Muscle of back (tissue), 3 donors: ENCODE measurements at regions not wholly inside any gene's neighbourhood (a gene's known extent, or its start where the extent isn't known, plus 50 kb on each side); places are given as distances from the start of the nearest gene placed in this dataset.

Experiments used
- DNase-seq, 3 donors: peaks; one replicate each; pipeline versions ENCODE4 v3.0.0 to v3.0.0-alpha.2; 2013

DNA sequence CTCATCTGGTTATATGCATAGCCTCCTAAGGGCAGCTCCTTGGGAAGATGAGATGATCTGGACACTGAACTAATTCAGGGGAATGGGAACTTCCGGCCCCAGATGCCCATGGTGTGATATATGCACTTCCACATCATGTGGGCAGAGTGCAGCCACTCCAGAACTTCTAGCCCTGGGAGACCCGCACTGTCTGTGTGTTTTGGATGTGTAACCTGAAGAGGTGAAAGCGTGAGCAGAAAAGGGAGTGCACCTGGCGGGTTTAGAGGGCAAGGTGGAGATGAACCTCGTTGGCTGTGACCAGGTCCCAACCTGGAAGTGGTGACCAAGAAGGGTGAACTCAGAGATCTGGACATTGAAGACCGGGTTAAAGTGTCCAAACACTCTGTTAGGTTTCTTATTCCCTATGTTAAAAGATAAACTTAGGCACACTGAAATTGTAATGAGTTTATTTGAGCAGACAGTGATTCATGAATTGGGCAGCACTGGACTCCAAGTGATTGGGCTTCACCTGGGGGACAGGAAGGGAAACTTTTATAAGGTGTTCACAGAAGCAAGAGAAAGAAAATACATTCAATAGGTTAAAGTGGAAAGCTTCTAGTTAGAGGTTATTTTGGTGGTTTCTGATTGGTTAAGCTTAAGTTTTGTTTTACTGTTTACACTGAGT lies 296.2 kb upstream of the SKOR2 start:
- DNase-seq = no peak

DNA sequence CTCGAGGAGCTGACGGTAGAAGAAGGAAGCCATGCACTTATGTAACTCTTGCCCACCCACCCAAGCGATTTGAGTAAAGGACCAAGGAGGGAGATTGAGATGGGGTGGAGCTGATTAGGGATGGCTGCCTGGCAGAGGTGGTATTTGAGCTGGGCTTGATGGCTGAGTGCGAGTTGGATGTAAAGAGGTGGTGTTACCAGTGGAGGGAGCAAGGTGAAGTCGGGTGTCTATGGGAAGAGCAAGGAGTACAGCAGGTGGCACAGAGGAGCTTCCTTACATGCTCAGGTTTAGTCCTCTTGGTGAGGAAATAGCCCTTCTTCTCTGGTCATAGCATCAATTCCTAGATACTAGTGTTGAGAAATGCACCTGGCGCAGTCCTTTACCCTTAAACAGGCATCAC lies 294.2 kb upstream of the SKOR2 start:
- DNase-seq = no peak

DNA sequence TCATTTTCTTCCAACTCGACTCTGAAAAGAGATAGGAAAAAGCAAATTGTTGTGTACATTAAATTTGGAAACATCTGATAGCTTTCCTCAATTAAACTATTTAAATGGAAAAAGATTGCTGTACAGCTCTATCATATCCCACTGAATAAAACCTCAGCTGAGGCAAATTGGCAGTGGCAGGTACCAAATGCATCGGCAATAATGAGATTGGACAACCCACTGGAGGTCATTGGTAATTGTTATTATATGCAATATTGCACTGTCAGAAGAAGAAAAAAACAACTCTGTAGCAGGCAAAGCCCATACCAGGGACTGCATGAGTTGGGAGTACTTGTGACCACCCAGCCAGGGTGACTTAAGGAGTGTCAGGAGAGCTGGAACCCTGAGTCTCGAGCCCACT lies 291.6 kb upstream of the SKOR2 start:
- DNase-seq = no peak

DNA sequence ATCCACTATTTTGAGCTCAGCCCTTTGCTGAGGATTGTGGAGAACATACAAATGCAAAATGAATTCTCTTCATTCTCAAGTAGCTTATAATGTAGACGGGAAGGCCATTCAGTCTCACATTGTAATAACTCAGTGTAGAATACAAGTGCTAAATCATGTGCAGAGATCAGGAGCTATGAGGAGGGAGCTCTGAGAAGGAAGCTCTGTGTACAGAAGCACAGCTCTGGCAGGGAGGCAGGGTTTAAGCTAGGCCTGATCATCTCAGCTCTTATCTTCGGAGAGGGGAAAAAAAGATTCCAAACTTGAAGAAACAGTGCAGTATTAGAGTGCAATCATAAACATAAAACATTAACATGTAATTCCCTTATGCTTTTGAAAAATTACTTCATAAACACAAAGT lies 291.1 kb upstream of the SKOR2 start:
- no peak for DNase-seq

DNA sequence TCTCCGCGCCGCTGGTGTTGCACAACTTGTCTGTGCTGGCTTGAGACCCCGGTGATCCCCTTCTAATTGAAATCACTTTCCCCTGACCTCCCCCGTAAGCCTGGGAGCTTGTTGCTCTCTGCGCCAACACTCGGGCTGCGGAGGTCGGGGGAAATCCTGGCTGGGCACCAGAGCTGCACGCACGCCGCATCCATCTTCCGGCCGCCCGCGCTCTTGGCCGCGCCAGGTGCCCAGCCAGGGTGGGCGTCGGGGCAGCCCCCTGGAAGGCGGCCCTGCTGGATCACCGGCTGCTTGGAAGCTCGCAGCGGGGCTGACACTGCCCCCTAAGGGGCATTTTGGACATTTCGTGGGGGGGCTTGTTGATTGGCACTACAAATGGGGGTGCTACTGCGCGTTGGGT lies 280.3 kb upstream of the SKOR2 start:
- peak in 1 of 3 donors; percentile 7 for DNase-seq

DNA sequence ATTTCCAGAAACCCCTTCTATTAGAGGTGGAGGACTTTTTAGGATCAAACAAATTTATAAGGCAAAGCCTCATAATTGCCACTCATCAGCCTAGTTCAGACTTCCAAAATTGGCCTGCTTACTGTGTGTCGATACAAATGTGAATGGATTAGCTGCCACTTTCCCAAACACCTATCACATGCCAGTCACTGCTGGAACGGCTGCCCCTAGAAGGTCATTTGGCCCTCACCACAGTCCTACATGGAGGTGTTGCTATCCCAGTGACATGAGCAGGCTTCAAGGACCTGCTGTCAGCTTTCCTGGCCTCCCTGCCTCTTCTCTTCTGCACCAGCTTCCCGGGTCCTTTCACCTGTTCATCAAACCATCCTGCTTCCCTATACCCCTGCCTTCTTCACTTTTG lies 279.2 kb upstream of the SKOR2 start:
- DNase-seq = no peak

DNA sequence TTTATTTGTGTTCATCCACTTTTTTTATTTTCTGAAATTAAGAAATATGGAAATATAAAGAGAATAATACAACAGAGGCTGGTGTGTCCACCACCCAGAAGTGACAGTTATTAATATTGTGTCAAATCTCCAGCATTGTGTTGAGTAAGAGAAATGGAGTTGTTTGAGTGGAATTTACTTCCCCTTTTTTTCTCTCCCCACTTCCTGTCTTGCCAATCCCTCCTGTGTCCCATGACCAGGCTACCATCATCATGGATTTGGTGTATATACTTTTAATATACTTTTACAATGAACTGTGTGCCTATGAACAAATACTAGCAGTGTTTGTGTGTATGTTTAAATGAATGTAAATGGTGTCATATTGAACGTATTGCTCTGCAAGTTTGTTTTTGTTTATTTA lies 276.9 kb upstream of the SKOR2 start:
- DNase-seq = no peak

DNA sequence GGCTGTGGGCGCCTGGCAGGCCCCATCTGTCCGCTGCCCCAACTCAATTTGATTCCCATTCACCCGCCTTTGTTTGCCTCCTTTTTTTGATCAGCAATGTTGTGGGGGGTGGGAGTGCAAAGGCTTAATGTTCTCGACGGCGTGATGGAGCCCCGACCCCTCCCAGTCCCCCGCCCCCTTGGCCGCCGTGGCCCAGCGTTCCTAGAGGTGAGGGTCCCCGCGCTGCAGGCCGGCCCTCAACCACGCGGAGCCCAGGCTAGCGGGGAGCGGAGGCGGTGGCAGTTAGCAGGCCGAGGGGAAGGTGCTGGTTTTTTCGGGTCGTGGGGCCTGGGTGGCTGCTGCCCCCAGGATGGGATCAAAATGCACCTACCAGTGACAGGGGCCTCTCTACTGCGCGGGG lies 274.7 kb upstream of the SKOR2 start:
- DNase-seq = no peak

DNA sequence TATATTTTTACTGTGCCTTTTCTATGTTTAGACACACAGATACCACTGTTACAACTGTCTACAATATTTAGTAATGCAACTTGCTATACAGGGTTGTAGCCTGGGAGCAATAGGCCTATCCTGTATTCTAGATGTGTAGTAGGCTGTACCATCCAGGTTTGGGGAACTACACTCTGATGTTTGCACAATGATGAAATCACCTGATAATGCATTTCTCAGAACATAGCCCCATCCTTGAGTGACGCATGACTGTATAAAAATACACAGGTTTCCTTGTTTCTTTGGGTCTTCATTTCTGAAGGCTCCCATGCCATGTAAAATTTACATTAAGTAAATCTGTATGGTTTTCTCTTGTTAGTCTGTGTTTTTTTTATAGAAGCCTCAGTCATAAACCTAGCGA lies 270.9 kb upstream of the SKOR2 start:
- DNase-seq = no peak

DNA sequence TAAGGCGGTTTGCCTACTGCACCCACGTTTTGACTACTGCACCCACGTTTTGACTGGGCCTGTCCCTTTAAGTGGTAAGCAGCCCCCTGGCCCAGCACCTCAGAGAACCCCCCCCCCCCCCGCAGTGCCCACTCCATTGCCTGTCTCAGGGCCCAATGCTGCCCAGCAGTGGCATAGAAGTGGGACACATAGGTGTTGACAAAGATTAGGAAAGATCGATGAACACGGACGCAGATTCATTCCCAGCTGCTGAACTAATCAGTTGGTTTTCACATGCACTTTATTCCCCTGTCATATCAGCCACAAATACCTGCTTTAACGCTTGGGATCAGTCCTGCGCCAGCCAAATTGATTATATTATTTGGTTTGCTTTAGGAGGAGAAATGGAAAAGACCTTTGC lies 268.8 kb upstream of the SKOR2 start:
- no peak for DNase-seq

DNA sequence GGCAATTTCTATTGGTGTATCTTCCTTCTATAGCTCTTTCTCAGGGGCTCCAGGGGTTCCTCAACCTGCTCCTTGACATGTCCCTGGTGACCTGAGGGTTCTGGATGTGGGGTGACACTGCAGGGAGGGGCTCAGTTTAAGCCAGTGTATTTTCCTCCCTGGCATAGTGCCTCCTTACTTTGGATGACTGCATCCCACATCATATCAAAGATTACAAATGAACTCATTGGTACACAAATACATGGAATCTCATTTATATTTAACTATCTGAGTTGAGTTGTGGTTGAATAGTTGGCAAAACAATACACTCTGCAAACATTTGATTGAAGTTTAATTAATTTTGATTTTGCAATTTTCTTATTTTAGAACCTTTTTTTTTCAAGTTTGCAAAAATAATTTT lies 268.2 kb upstream of the SKOR2 start:
- DNase-seq = no peak

DNA sequence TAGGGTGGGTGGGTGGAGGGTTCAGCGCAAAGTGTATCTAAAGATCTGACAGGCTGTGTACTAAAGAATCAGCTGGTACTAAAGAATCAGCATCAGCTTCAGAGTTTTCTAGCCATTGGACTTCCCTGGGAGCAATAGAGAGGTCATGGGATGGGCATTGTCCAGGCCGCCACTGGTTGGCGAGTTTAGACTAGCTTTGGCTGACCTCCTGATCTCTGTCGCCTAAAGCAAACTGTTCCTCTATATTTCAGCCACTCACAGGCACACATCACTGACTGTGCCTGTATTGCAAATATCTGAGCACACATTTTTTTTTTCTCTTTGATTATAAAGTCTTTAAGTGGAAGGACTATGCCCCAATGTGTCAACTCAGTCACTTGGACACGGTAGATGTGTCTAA lies 267.8 kb upstream of the SKOR2 start:
- no peak for DNase-seq

DNA sequence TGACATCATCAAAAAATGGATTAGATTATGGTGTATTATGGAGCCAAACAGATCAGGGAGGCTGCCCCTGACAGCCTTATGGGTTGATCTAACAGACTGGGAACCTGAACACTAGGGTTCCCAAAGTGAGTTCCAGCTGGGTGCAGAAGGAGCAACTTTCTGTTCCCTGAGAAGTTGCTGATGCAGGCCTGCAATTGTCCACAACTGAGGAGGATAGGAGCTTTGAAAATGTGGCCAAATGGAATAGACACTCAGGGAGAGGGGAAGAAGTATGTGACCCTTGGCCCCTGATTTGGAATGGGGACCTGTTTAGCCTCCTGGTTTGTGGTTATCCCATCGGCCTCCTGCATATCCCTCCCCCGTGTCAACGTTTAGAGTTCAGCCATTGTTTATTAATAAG lies 262.2 kb upstream of the SKOR2 start:
- no peak for DNase-seq

DNA sequence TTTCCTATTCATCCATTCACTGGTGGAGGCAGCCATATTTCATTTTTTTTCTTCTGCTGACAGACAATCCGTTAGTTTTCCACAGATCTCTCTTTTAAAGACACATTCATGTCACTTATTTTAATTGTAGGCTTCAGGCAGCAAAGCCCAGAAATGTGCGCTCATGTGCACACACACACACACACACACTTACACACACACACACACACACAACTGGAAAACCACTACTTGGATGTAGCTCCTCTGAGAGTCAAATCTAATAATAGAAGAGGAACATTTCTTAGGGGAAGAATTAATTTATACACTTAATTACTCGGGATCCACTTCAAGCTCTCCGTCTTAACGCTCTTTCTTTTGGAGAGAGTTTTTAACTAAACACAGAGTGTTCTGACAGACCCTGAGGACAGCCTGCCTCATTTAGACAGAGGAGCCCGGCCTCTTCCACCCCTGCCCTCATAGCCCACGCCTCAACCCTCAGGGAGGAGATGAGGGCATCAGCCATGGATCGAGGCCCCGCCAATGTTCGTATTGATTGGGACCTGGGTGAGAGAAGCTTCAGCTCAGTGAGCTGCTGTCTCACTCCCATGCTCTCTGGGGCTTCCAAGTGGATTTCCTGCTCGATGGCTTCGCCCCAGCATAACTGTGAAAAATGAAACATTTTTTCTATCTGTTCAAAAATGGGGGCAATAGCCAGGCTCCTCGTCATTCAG lies 261.4 kb upstream of the SKOR2 start:
- DNase-seq = no peak

DNA sequence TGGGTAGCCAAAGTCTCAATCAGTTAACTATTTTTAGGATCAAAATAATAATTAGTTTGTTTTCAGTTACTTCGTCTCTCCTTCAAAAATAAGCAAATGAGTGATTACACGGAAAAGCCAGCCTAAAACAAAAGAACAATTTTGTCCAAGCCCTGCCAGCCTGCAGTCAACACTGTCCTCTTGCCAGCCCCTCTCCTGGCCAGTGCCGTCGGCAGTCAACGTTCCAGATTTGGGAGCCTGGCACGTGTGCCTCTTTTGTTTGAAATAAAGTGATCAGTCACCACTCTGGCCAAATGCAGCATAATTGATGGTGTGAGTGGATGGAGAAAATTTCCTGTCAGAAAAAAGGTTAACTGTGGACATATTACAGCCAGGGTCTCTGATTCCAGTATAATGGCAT lies 260.6 kb upstream of the SKOR2 start:
- no peak for DNase-seq

DNA sequence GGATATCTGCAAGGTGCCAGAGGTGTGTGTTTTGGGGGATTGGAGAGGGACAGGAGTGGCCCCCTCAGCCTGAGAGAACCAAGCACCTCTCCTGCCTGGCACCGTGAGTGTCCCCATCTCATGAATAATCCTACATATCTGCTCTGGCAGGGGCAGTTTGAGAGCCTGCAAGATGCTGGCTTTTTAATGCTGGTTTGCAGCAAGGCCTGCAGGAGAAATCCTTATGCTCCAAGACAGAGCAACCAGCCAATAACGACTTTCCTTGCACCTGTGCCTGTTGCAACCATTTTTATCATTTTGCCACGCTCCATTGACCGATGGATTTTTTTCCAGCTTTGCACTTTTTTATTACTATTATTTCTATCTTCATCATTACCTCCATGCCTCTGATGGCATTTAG lies 259.4 kb upstream of the SKOR2 start:
- DNase-seq = no peak

DNA sequence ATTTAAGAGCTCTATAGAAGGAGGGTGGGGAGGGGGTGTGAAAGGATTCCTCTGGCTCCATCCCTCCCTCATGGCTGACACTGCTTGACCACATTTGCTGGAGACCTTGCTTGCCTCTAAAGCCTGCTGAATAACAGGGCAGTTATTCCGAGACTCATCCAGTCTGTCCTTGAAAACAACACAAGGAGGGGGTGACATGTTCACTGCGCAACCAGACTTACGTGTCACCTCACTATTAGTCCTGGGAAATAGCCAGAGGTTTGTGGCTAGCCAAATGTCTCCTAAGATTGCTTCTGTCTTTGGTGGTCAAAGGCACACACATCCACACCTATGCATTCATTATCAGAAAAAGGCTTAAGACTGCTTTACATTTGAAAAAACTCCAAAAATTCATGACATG lies 256.2 kb upstream of the SKOR2 start:
- no peak for DNase-seq

DNA sequence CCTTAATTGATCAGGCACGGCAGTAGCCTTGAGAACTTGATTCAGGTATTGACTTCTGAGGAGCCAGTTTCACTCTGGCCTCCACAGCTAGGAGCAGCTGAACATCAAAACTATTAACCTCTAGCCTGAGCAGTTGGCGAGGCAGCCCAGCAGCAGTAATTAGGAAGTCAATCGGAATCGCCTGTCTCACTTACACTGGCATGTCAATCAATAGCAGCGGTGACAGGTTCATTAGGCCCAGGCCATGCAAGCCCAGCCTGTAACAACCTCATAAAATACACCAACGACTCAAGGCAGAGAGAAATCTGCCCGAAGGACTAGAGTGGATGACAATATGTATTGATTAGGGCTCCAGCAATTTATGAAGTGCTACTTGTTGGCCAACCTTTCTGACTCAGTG lies 255.4 kb upstream of the SKOR2 start:
- no peak for DNase-seq

DNA sequence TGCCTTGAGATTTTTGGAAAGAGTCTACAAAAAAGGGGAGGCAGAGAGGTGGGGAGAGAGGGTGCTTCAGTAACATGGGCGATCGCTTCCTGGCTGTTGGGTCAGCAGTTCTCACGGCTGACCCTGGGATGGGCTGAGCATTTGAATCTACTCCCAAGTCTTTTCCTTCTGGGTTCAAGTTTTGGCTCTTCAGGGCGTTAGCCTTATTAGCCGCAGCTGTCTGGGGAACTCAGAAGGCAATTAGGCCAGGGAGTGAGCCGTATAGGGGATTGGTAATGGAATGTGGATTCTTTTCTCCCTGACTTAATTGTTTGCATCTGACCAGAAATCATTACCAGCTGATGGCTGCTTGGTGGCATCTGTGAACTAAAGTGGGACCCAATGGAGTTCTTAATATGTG lies 250.5 kb upstream of the SKOR2 start:
- no peak for DNase-seq

DNA sequence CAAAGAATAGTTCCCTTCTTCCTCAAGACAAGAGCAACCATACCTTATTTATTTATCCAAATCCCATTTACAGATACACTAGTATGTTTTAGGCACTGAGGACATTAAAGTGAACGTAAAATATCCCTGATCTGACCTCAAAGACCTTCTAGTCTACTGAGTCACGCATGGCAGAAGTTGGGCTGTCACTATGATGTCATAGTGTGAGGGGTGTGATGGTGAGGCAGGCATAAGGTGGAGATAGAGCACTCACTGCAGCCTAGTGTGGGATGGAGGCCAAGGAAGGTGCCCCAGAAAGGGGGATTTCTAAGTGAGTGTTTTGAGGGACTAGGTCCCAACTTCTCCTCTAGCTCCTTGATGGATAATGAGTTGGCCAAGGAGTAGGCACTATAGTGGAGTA lies 249.5 kb upstream of the SKOR2 start:
- no peak for DNase-seq

DNA sequence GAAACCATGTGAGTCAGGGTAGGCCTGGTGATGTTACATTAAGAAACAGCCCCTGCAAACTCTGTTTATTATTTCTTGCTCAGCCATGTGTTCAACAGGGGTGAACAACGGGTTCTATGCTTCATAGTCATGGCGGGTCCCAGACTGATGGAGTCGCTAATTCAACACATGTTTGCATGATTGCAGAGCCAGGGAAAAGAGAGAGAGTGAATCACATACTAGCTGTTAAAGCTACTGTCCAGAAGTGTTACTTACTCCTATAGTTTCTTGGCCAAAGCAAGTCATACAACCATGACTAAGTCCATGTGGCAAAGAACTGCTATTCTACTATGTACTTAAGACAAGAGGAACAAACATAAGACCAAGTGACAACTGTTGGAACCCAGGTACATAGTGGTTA lies 241.2 kb upstream of the SKOR2 start:
- no peak for DNase-seq

DNA sequence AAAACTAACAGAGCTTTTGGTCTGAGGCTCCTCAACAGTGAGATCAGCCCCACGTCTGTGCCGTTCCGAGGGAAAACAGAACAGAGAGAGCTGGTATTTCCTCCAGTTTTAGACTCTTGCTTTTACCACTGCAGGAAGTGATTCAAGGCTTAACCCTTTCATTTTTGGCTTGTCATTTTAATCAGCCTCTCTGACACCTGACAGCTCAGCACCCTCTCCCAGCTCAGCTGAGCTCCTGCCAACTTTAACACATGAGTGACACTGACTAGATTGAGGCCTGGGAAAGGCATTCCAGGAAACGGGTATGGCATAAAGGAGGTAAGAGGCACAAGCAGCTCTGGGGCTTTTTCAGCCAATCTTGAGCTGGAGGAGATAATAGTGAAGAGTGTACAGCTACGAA lies 239.4 kb upstream of the SKOR2 start:
- no peak for DNase-seq

DNA sequence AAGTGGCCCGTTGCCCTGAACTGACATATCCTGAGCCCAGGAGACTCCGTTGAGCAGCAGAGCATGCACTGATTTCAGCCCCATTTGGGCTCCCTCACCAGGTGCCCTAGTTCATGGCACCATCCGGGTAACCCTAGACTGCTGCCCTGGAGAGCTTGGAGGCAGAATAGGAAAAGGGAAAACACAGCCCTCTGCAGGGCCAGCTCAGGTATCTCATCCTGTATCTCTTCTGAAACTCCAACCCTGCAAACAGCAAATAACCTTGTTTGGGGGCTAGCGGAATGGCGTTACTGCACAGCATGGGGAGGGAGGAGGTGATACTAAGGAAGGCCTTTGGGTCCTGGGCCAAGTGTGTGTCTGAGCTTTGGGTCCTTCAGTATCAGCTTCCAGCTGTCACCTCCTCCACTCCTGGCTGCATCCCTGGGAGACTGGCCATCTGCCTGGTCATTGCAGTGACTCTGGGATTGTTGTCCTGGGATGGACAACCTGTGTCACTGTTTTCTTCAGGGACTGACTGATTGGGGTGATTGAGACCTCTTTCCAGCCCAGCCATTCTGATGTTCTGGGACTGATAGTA lies 233.8 kb upstream of the SKOR2 start:
- DNase-seq = no peak

DNA sequence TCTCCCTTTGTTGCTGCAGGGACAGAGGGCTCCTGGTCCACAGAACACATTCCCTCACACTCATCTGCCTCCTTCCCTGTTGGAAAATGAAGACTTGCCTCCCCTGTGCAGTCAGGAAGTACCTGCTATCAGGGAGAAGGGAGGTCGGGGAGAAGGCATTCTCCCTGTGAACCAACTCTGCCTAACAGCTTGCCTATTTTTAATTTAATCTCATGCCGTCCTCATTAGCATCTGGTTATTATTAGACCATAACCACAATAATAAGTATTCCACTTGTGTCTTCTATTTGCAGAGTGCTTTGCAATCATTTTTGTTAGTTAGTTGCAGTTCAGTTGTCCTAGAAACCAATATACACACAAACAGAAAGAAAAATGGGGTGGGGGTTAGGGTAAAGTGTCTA lies 232.6 kb upstream of the SKOR2 start:
- no peak for DNase-seq
